Heart left ventricle (tissue), 13 donors: ENCODE measurements at regions not wholly inside any gene's neighbourhood (a gene's known extent, or its start where the extent isn't known, plus 50 kb on each side); places are given as distances from the start of the nearest gene placed in this dataset.

Source experiments
- CTCF ChIP-seq, 12 donors: fragments of 200-600 bp; sonication (generic) in 4 of 12; IDR thresholded peaks; one replicate each; pipeline versions ENCODE4 v1.5.0 to v1.8.0; 2018 to 2022; ENCODE audit warnings: antibody characterized with exemption in 12 of 12, mild to moderate bottlenecking in 5 of 12
- POLR2A ChIP-seq, 2 donors: fragments of 450-650 bp; IDR thresholded peaks; one replicate each; pipeline ENCODE4 v1.6.1; 2017; ENCODE audit warnings: antibody characterized with exemption in 2 of 2, mild to moderate bottlenecking in 2 of 2, moderate library complexity in 2 of 2
- donor health status: ischemic (EF 13 %, LVEDD 7.1; RV severe dilation, severe dysfunction).
- donor health status: DM: no; HTN: yes; CAD: no.
- donor health status: DM: no; HTN: no; CAD: no.
- donor health status: ischemic (EF 25% LVEDD 6.9; RV normal size, moderate dysfunction).
- donor health status: ischemic (EF 25% LVEDD 5.7; RV mildly dilated, moderate dysfunction).
- donor health status: ischemic (EF 35%, LVEDD 5.7; RV mildly dilated, moderate dysfunction).
- donor health status: nonischemic (EF 11% LVEDD 7.7; RV severe dilation, severe dysfunction).
- donor health status: DM: yes; HTN: yes; CAD: no.
- donor health status: PGD.
- donor health status: ischemic (EF 29% LVEDD 5.4; RV normal size, mild dysfunction).
- donor health status: nonischemic (EF 23%, LVEDD 6.1; RV moderate dilation, normal function).

GRCh38 chr19:13588957-13589833, 82.9 kb upstream of the CACNA1A start:
- peak; percentile 89 to 100 (median 96) for TF ChIP-seq CTCF (IDR thresholded peaks at IDR 0.05)
- no peak for TF ChIP-seq POLR2A (IDR thresholded peaks at IDR 0.05)
